ENCODE measurements at regions not wholly inside any gene's neighbourhood (a gene's known extent, or its start where the extent isn't known, plus 50 kb on each side); places are given as distances from the start of the nearest gene placed in this dataset.

- Histone ChIP-seq H3K4me1 (peaks cover 0 to 9% of the 10 kb centered on the region in 2 donors), H3K36me3 (no peaks in the 10 kb centered on the region), H3K27me3 (no peaks in the 10 kb centered on the region), H3K27ac (no peak overlapping the region), H3K4me3 (no peak overlapping the region), H3K9me3 (no peaks in the 10 kb centered on the region)
- DNase-seq (ENCODE audit: low spot score in 2 of 2), result no peak
- TF ChIP-seq CTCF (IDR thresholded peaks at IDR 0.05), result no peak
- intact Hi-C loops (cut with DNase I), result no loop called here
Measured at GRCh38 chr11:15724601-15725000, 609.9 kb downstream of the INSC start.

- no peak for TF ChIP-seq CTCF (IDR thresholded peaks at IDR 0.05)
- peaks cover 0 to 9% of the 10 kb centered on the region in 2 donors for H3K4me1 ChIP-seq
- no peak overlapping the region for H3K27ac ChIP-seq
- H3K27me3 ChIP-seq, result no peaks in the 10 kb centered on the region
- intact Hi-C loops (cut with DNase I), result no loop called here
- no peak overlapping the region for H3K4me3 ChIP-seq
- H3K36me3 ChIP-seq, result no peaks in the 10 kb centered on the region
- H3K9me3 ChIP-seq, result no peaks in the 10 kb centered on the region
- DNase-seq (ENCODE audit: low spot score in 2 of 2), result no peak
Measured at GRCh38 chr11:15725246-15725645, 610.5 kb downstream of the INSC start.

GRCh38 chr11:15726221-15726746 is 611.6 kb downstream of the INSC start:
- Histone ChIP-seq H3K36me3 (no peaks in the 10 kb centered on the region), H3K9me3 (no peaks in the 10 kb centered on the region), H3K4me1 (peaks cover 0 to 9% of the 10 kb centered on the region in 2 donors), H3K27me3 (no peaks in the 10 kb centered on the region), H3K4me3 (no peak overlapping the region), H3K27ac (no peak overlapping the region)
- no peak for DNase-seq (ENCODE audit: low spot score in 2 of 2)
- no peak for TF ChIP-seq CTCF (IDR thresholded peaks at IDR 0.05)
- intact Hi-C loops (cut with DNase I), result no loop called here

- DNase-seq (ENCODE audit: low spot score in 2 of 2), result no peak
- no peaks in the 10 kb centered on the region for H3K27me3 ChIP-seq
- no peak overlapping the region for H3K27ac ChIP-seq
- no peak for TF ChIP-seq CTCF (IDR thresholded peaks at IDR 0.05)
- peaks cover 0 to 9% of the 10 kb centered on the region in 2 donors for H3K4me1 ChIP-seq
- H3K4me3 ChIP-seq, result no peak overlapping the region
- intact Hi-C loops (cut with DNase I), result no loop called here
- no peaks in the 10 kb centered on the region for H3K9me3 ChIP-seq
- no peaks in the 10 kb centered on the region for H3K36me3 ChIP-seq
Measured at GRCh38 chr11:15726893-15727519, 612.3 kb downstream of the INSC start.

DNA sequence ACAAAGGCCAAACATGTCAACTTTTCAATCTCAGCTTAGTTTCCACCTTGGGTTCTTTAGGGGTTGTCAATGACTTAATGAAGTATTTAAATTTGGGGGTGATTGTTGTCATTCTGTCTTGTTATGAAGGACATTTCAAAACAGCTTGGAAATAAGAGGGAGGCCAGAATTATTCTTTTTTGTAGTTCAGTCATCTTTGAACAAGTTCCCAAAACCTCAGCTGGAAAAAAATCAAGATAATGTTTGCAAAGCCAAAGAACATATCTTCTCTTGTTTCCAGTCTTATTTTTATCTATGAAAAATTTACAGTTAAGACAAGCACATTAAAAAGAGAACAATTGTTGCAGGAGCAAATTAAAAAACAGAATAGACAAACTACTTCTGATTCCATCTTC is 612.8 kb downstream of the INSC start:
- intact Hi-C loops (cut with DNase I), result no loop called here
- Histone ChIP-seq H3K9me3 (no peaks in the 10 kb centered on the region), H3K36me3 (no peaks in the 10 kb centered on the region), H3K27ac (no peak overlapping the region), H3K4me3 (no peak overlapping the region), H3K4me1 (peaks cover 0 to 9% of the 10 kb centered on the region in 2 donors), H3K27me3 (no peaks in the 10 kb centered on the region)
- no peak for TF ChIP-seq CTCF (IDR thresholded peaks at IDR 0.05)
- no peak for DNase-seq (ENCODE audit: low spot score in 2 of 2)

Data from ascending aorta (tissue), 2 donors.